Tibial artery (tissue), 4 donors: ENCODE measurements at regions not wholly inside any gene's neighbourhood (a gene's known extent, or its start where the extent isn't known, plus 50 kb on each side); places are given as distances from the start of the nearest gene placed in this dataset.
"Not testable (repeated sequence)": the region's sequence is repeated elsewhere in the genome, so short reads cannot be mapped to it uniquely, and the experiment has no call there.

Experiments
- DNase-seq, 2 donors: peaks; one replicate each; pipeline ENCODE4 v3.0.0-alpha.2; 2019
- H3K27ac ChIP-seq, 2 donors: fragments of 200-600 bp; sonication (generic) in 1 of 2; 1 replicate in 1 of 2; 2 replicates in 1 of 2; pipeline ENCODE4 v1.5.1; 2018 to 2019; ENCODE audit warnings: mild to moderate bottlenecking in 1 of 2
- H3K27me3 ChIP-seq, 2 donors: fragments of 200-600 bp; sonication (generic) in 1 of 2; one replicate each; pipeline versions ENCODE4 v1.5.1 to v1.6.0; 2016 to 2019
- H3K36me3 ChIP-seq, 3 donors: fragments of 200-600 bp; sonication (generic) in 2 of 3; one replicate each; pipeline ENCODE4 v1.5.1; 2016 to 2019; ENCODE audit warnings: mild to moderate bottlenecking in 2 of 3
- H3K4me1 ChIP-seq, 4 donors: fragments of 200-600 bp; sonication (generic) in 2 of 4; 1 replicate in 3 of 4; 2 replicates in 1 of 4; pipeline ENCODE4 v1.5.1; 2016 to 2019
- H3K4me3 ChIP-seq, 2 donors: fragments of 200-600 bp; sonication (generic) in 1 of 2; 1 replicate in 1 of 2; 2 replicates in 1 of 2; pipeline ENCODE4 v1.5.1; 2018 to 2019; ENCODE audit warnings: mild to moderate bottlenecking in 2 of 2
- H3K9me3 ChIP-seq, 3 donors: fragments of 200-600 bp; sonication (generic) in 1 of 3; one replicate each; pipeline ENCODE4 v1.5.1; 2016 to 2019
- intact Hi-C: fragments of 100-400 bp; cut with DNase I; formaldehyde crosslinking; loops from one replicate; pipeline ENCODE4 v1.15.0; 2023; ENCODE audit warnings: low total_unique reads
- TF ChIP-seq, protein P1 (sequence below), 2 experiments: fragments of 200-600 bp in 1 of 2; fragments of 450-650 bp in 1 of 2; IDR thresholded peaks; one replicate each; pipeline ENCODE4 v1.5.1; 2017 to 2019; ENCODE audit warnings: antibody characterized with exemption in 2 of 2, mild to moderate bottlenecking in 1 of 2, moderate library complexity in 1 of 2

DNA sequence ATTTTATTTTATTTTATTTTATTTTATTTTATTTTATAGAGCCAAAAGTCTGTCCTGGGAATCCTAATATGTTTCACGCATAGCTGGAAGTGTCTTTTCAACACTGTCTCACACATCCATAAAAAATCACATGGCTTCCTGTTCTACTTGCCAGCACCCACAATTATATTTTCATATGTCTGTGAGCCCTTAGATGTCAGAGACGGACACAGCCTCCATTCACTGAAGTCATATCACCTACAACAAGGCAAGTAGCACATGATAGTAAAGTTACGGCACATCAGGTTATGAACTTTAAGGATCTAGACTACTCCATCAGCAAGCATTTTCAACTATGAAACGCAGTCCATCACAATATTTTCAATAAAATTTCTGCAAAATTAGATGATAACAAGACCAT is 168.4 kb downstream of the ZIC4 start:
- TF ChIP-seq, protein P1, sequence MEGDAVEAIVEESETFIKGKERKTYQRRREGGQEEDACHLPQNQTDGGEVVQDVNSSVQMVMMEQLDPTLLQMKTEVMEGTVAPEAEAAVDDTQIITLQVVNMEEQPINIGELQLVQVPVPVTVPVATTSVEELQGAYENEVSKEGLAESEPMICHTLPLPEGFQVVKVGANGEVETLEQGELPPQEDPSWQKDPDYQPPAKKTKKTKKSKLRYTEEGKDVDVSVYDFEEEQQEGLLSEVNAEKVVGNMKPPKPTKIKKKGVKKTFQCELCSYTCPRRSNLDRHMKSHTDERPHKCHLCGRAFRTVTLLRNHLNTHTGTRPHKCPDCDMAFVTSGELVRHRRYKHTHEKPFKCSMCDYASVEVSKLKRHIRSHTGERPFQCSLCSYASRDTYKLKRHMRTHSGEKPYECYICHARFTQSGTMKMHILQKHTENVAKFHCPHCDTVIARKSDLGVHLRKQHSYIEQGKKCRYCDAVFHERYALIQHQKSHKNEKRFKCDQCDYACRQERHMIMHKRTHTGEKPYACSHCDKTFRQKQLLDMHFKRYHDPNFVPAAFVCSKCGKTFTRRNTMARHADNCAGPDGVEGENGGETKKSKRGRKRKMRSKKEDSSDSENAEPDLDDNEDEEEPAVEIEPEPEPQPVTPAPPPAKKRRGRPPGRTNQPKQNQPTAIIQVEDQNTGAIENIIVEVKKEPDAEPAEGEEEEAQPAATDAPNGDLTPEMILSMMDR (IDR thresholded peaks at IDR 0.05), result no peak
- intact Hi-C loops, result no loop called here

DNA sequence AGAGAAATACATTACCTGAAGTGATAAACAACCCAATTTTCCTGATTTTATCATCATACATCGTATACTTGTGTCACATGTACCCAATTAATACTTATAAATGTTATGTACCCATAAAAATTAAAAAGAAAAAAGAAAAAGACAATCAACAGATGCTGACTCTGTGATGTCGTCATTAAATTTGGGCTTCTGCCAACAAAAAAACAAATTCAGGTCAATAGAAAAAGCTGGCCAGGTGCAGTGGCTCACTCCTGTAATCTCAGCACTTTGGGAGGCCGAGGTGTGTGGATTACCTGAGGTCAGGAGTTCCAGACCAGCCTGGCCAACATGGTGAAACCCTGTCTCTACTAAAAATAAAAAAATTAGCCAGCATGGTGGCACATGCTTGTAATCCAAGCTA is 174.4 kb downstream of the ZIC4 start:
- H3K4me1 ChIP-seq, H3K36me3 ChIP-seq, DNase-seq, H3K27me3 ChIP-seq, H3K9me3 ChIP-seq, H3K4me3 ChIP-seq, intact Hi-C loops, H3K27ac ChIP-seq: not testable (repeated sequence)

More for the DNA sequence above, 168.4 kb downstream of the ZIC4 start:
- Histone ChIP-seq H3K4me3 (no peak overlapping the region), H3K9me3 (no peaks in the 10 kb centered on the region), H3K4me1 (no peaks in the 10 kb centered on the region), H3K36me3 (no peaks in the 10 kb centered on the region), H3K27ac (no peak overlapping the region), H3K27me3 (no peaks in the 10 kb centered on the region)
- DNase-seq, result no peak

DNA sequence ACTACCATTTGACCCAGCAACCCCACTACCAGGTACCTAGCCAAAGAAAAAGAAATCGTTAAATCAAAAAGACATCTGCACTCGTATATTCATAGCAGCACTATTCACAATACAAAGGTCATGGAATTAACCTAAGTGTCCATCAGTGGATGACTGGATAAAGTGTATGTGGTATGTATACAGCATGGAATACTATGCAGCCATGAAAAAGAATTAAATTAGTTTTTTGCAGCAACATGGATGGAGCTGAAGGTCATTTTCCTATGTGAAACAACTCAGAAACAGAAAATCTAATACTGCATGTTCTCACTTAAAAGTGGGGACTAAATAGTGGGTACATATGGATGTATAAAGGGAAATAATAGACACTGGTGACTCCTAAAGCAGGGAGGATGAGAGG is 175.2 kb downstream of the ZIC4 start:
- Histone ChIP-seq H3K27me3 (no peaks in the 10 kb centered on the region), H3K36me3 (no peaks in the 10 kb centered on the region), H3K4me1 (no peaks in the 10 kb centered on the region), H3K9me3 (peaks cover 0 to 4% (median 0%) of the 10 kb centered on the region in 3 donors), H3K4me3 (no peak overlapping the region), H3K27ac (no peak overlapping the region)
- intact Hi-C loops, result no loop called here
- TF ChIP-seq, protein P1 (IDR thresholded peaks at IDR 0.05), result no peak
- no peak for DNase-seq

DNA sequence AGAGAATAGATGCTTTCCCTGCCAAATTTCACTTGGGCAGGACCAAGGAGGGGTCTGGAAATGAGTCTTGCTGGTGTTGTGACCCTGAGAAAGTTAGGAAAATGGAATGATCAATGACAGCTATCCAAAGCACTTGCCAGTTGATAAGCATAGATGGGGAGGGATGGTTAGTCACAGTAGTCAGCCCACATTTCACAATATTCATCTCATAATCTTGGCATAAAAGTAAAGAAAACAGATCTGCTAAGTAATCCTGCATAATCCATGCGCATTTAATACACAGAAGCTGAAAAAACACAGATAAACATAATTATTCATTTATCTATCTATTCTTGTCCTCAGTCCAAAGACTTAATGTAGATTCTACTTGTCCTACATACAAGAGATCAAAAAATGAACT is 184.1 kb downstream of the ZIC4 start:
- TF ChIP-seq, protein P1 (IDR thresholded peaks at IDR 0.05), result no peak
- no peak for DNase-seq
- H3K4me3 ChIP-seq, result no peak overlapping the region

DNA sequence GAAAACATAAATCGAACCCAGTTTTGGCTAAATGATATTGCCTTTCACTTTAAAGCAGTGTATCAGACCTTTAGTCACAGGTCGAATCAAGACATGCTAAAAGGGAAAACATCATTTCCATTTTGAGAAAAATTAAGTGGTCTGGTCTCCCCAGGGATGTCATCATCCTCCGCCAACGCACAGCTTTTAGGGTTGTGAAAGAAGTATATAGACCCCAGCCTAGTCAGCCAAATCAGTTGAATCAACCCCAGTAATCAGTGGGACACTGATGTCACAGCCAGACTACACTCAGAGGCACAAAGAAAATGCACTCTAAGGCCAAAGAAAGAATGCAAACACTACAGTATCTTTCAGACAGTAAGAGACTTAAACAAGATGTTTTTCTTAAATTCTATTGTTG is 187.4 kb downstream of the ZIC4 start:
- TF ChIP-seq, protein P1 (IDR thresholded peaks at IDR 0.05), result no peak
- no peak for DNase-seq
- no peaks in the 10 kb centered on the region for H3K27me3 ChIP-seq
- H3K4me3 ChIP-seq, result no peak overlapping the region
- no peaks in the 10 kb centered on the region for H3K9me3 ChIP-seq
- H3K36me3 ChIP-seq, result no peaks in the 10 kb centered on the region
- intact Hi-C loops, result no loop called here
- H3K27ac ChIP-seq, result no peak overlapping the region
- no peaks in the 10 kb centered on the region for H3K4me1 ChIP-seq

More for the DNA sequence above, 184.1 kb downstream of the ZIC4 start:
- H3K27ac ChIP-seq, result no peak overlapping the region
- no peaks in the 10 kb centered on the region for H3K4me1 ChIP-seq
- H3K36me3 ChIP-seq, result no peaks in the 10 kb centered on the region
- H3K27me3 ChIP-seq, result no peaks in the 10 kb centered on the region
- no peaks in the 10 kb centered on the region for H3K9me3 ChIP-seq
- intact Hi-C loops, result no loop called here

DNA sequence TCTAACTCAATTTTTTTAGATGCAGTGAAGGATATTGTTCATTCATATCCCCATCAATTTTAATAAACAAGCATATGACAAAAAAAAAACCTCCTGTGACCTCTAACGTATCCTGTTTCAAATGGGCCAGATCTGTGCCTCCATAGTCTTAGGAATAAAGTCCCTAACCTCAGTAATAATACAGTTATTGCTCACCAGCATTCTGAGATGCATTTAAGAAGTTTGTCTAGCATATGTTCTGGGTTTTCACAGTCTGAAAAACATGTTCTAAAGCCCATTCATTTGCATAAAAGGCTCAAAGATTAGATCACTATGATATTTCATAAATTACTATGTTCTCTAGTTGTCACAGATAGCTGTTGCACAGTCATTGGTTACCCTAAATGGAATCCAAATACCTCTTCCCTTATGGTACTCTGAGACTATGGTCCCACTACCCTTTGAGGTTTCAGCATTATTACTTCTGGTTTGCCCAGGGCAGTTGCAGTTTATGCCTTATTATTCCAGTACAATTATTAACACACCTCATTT is 190.1 kb downstream of the ZIC4 start:
- intact Hi-C loops, result no loop called here
- Histone ChIP-seq H3K36me3 (no peaks in the 10 kb centered on the region), H3K27ac (no peak overlapping the region), H3K4me3 (no peak overlapping the region), H3K4me1 (no peaks in the 10 kb centered on the region), H3K27me3 (no peaks in the 10 kb centered on the region), H3K9me3 (no peaks in the 10 kb centered on the region)
- DNase-seq, result no peak
- TF ChIP-seq, protein P1 (IDR thresholded peaks at IDR 0.05), result no peak
